ENCODE measurements at regions not wholly inside any gene's neighbourhood (a gene's known extent, or its start where the extent isn't known, plus 50 kb on each side); places are given as distances from the start of the nearest gene placed in this dataset.

- Histone ChIP-seq H3K14ac (ENCODE audit: insufficient read depth, low read length) (no peak overlapping the region), H3K23me2 (ENCODE audit: insufficient read length, low read depth, low read length, poor library complexity, severe bottlenecking) (no peaks in the 10 kb centered on the region), H2BK20ac (ENCODE audit: low read depth, low read length, poor library complexity, severe bottlenecking) (no peak overlapping the region), H3K79me2 (ENCODE audit: insufficient read depth, low read length) (no peaks in the 10 kb centered on the region), H2BK15ac (ENCODE audit: low read depth, low read length) (no peak overlapping the region), H2BK120ac (ENCODE audit: low read depth, low read length, poor library complexity, severe bottlenecking) (no peak overlapping the region), H3K79me1 (ENCODE audit: insufficient read depth, low read depth, low read length, poor library complexity, severe bottlenecking) (no peaks in the 10 kb centered on the region), H3K4me2 (ENCODE audit: insufficient read depth, insufficient read length, low read length) (no peak overlapping the region), H3T11ph (ENCODE audit: low read length) (no peak overlapping the region), H2BK5ac (ENCODE audit: insufficient read length, low read length) (no peak overlapping the region), H3K9ac (ENCODE audit: extremely low read depth, insufficient read length, low read length) (no peak overlapping the region), H2BK12ac (ENCODE audit: insufficient read length, low read depth, low read length) (no peak overlapping the region), H4K5ac (ENCODE audit: insufficient read length, low read depth, low read length) (no peak overlapping the region), H2AFZ (ENCODE audit: low read length) (no peak overlapping the region), H3K4ac (ENCODE audit: low read depth, low read length) (no peak overlapping the region), H3K4me1 (ENCODE audit: insufficient read depth, low read length) (no peaks in the 10 kb centered on the region), H3K23ac (ENCODE audit: insufficient read length, low read depth, low read length) (no peak overlapping the region), H4K20me1 (ENCODE audit: control insufficient read depth, insufficient read depth, insufficient read length) (no peaks in the 10 kb centered on the region), H2AK5ac (ENCODE audit: insufficient read length, low read length) (no peak overlapping the region), H3K27me3 (ENCODE audit: insufficient read depth, low read length) (no peaks in the 10 kb centered on the region), H4K8ac (replicated peaks; ENCODE audit: insufficient read length, low read depth, low read length) (no peak overlapping the region), H3K18ac (ENCODE audit: insufficient read length, low read depth, low read length) (no peak overlapping the region), H3K9me3 (ENCODE audit: control insufficient read depth, low read depth, low read length) (no peaks in the 10 kb centered on the region), H3K27ac (ENCODE audit: insufficient read length, low read depth, low read length) (no peak overlapping the region), H3K56ac (ENCODE audit: insufficient read length, low read depth, low read length) (no peak overlapping the region), H4K91ac (ENCODE audit: insufficient read length, low read depth, low read length) (no peak overlapping the region)
- Mint-ChIP-seq H3K4me1 (0 out of 4 replicates have a peak, but pooled peaks cover 0 to under 1% of the 10 kb centered on the region in 2 experiments), H3K9me3 (peaks cover 0 to 3% of the 10 kb centered on the region in 2 experiments; a peak in 2 of 5 replicates), H3K27me3 (ENCODE audit: low read depth) (no peaks in the 10 kb centered on the region), H3K36me3 (ENCODE audit: insufficient read depth in 1 of 3, low read depth in 3 of 3) (no peaks in the 10 kb centered on the region), H3K27ac (no peak overlapping the region), H3K4me3 (no peak overlapping the region)
- WGBS (ENCODE audit: extremely low coverage, insufficient read length, low lambda C conversion rate) = no CpG with 5 or more reads among the region's 5 CpGs
- no peak for TF ChIP-seq CTCF (conservative IDR thresholded peaks at IDR 0.05)
- no peak for DNase-seq
These were observed 292.3 kb downstream of the SMARCA1 start for GRCh38 chrX:129230850-129231512.

Data from H9 (cell line).